C4-2B (cell line): ENCODE measurements at regions not wholly inside any gene's neighbourhood (a gene's known extent, or its start where the extent isn't known, plus 50 kb on each side); places are given as distances from the start of the nearest gene placed in this dataset.

Experiments
- H3K27ac ChIP-seq: fragments of 450-650 bp; 2 replicates; pipeline ENCODE4 v1.5.1; 2017
- CTCF ChIP-seq: fragments of 450-650 bp; conservative IDR thresholded peaks from 2 replicates; pipeline ENCODE4 v1.5.1; 2017; ENCODE audit warnings: mild to moderate bottlenecking
- ZFX ChIP-seq: fragments of 450-650 bp; IDR thresholded peaks from 2 replicates; pipeline ENCODE4 v1.6.1; 2017

GRCh38 chr10:124211921-124212320 lies 118.5 kb upstream of the CHST15 start:
- no peak overlapping the region for H3K27ac ChIP-seq
- TF ChIP-seq ZFX (no peak), CTCF (no peak)

GRCh38 chr10:124210263-124210662 lies 116.9 kb upstream of the CHST15 start:
- TF ChIP-seq ZFX (no peak), CTCF (no peak)
- no peak overlapping the region for H3K27ac ChIP-seq

GRCh38 chr10:124207391-124207790 lies 114.0 kb upstream of the CHST15 start:
- no peak for TF ChIP-seq CTCF
- TF ChIP-seq ZFX: no peak
- H3K27ac ChIP-seq: no peak overlapping the region

- H3K27ac ChIP-seq: no peak overlapping the region
- TF ChIP-seq ZFX: no peak
- no peak for TF ChIP-seq CTCF
These were observed 113.2 kb upstream of the CHST15 start for GRCh38 chr10:124206616-124207015.

GRCh38 chr10:124205432-124205831 lies 112.0 kb upstream of the CHST15 start:
- H3K27ac ChIP-seq: no peak overlapping the region

GRCh38 chr10:124204726-124205125 lies 111.3 kb upstream of the CHST15 start:
- TF ChIP-seq CTCF (no peak), ZFX (no peak)
- H3K27ac ChIP-seq: no peak overlapping the region

More at GRCh38 chr10:124205432-124205831, 112.0 kb upstream of the CHST15 start:
- TF ChIP-seq CTCF: no peak
- TF ChIP-seq ZFX: no peak

GRCh38 chr10:124200011-124200410 lies 106.6 kb upstream of the CHST15 start:
- TF ChIP-seq CTCF: no peak
- no peak overlapping the region for H3K27ac ChIP-seq
